ENCODE measurements at regions not wholly inside any gene's neighbourhood (a gene's known extent, or its start where the extent isn't known, plus 50 kb on each side); places are given as distances from the start of the nearest gene placed in this dataset.

- TF ChIP-seq ZNF462 (CRISPR knock-in tag; IDR thresholded peaks at IDR 0.05) (no peak), ETS1 (IDR thresholded peaks at IDR 0.05) (no peak), NANOG (IDR thresholded peaks at IDR 0.05; ENCODE audit: borderline replicate concordance) (no peak), POLR2AphosphoS5 (IDR thresholded peaks at IDR 0.05; ENCODE audit: low read depth) (no peak), JUNB (IDR thresholded peaks at IDR 0.05; ENCODE audit: unreplicated experiment) (no peak)
Observed at GRCh38 chr3:168371846-168372245, 276.1 kb upstream of the GOLIM4 start (continued).

- Histone ChIP-seq H3K79me2 (replicated peaks; ENCODE audit: insufficient read depth) (no peaks in the 10 kb centered on the region), H4K20me1 (replicated peaks; ENCODE audit: insufficient read depth) (no peaks in the 10 kb centered on the region), H3K27ac (ENCODE audit: low read depth) (no peak overlapping the region), H2AFZ (no peak overlapping the region), H3K9me2 (ENCODE audit: insufficient read depth) (no peaks in the 10 kb centered on the region), H3K4me1 (ENCODE audit: insufficient read depth) (no peaks in the 10 kb centered on the region), H3K36me3 (ENCODE audit: insufficient read depth) (no peaks in the 10 kb centered on the region), H3K4me3 (no peak overlapping the region), H3F3A (replicated peaks; ENCODE audit: low read depth) (no peaks in the 10 kb centered on the region), H3K4me2 (no peak overlapping the region), H3K27me3 (ENCODE audit: insufficient read depth) (no peaks in the 10 kb centered on the region)
- Mint-ChIP-seq H3K36me3 (ENCODE audit: low read depth) (no peaks in the 10 kb centered on the region), H3K27ac (no peak overlapping the region), H3K4me1 (peaks cover 5% of the 10 kb centered on the region; the same call in 2 of the 3 replicates), H3K27me3 (ENCODE audit: insufficient read depth, low read depth, poor library complexity) (no peaks in the 10 kb centered on the region), H3K4me3 (no peak overlapping the region), H3K9me3 (no peaks in the 10 kb centered on the region)
- no peak for DNase-seq (ENCODE audit: low spot score)
- ATAC-seq: no peak
- TF ChIP-seq POLR2AphosphoS5 (IDR thresholded peaks at IDR 0.05; ENCODE audit: low read depth) (no peak), NANOG (IDR thresholded peaks at IDR 0.05; ENCODE audit: borderline replicate concordance) (no peak), EZH2phosphoT487 (IDR thresholded peaks at IDR 0.05; ENCODE audit: unreplicated experiment) (no peak), CTCF (conservative IDR thresholded peaks at IDR 0.05; ENCODE audit: low read depth in 2 of 2) (no peak), CREB1 (CRISPR knock-in tag; IDR thresholded peaks at IDR 0.05; ENCODE audit: low read depth) (no peak), ETS1 (IDR thresholded peaks at IDR 0.05) (no peak), ZNF114 (CRISPR knock-in tag; IDR thresholded peaks at IDR 0.05) (no peak)
Observed at GRCh38 chr3:168364967-168365366, 269.2 kb upstream of the GOLIM4 start.

Data from GM23338 (cell line).